GM10266 (cell line): ENCODE measurements at regions not wholly inside any gene's neighbourhood (a gene's known extent, or its start where the extent isn't known, plus 50 kb on each side); places are given as distances from the start of the nearest gene placed in this dataset.
"Not testable (repeated sequence)": the region's sequence is repeated elsewhere in the genome, so short reads cannot be mapped to it uniquely, and the experiment has no call there.

Source experiments
- DNase-seq: peaks from one replicate; pipeline ENCODE4 v3.0.0; 2012; ENCODE audit errors: extremely low spot score
- CTCF ChIP-seq: IDR thresholded peaks from 2 replicates; pipeline ENCODE4 v1.5.1; 2012; ENCODE audit warnings: mild to moderate bottlenecking, low read depth; ENCODE audit not compliant: control insufficient read depth, insufficient read depth; ENCODE audit errors: missing control alignments

GRCh38 chr21:17195351-17195750 is 317.5 kb upstream of the CXADR start:
- DNase-seq = no peak
- no peak for TF ChIP-seq CTCF

- no peak for DNase-seq
- TF ChIP-seq CTCF = no peak
Observed at GRCh38 chr21:17195976-17196375, 316.9 kb upstream of the CXADR start.

- no peak for TF ChIP-seq CTCF
- no peak for DNase-seq
Observed at GRCh38 chr21:17196623-17197022, 316.2 kb upstream of the CXADR start.

- no peak for DNase-seq
- TF ChIP-seq CTCF = no peak
Observed at GRCh38 chr21:17197996-17198395, 314.8 kb upstream of the CXADR start.

- no peak for TF ChIP-seq CTCF
- no peak for DNase-seq
Observed at GRCh38 chr21:17200250-17200649, 312.6 kb upstream of the CXADR start.

GRCh38 chr21:17201741-17202260 is 311.0 kb upstream of the CXADR start:
- TF ChIP-seq CTCF = no peak
- DNase-seq = no peak

GRCh38 chr21:17214801-17215200 is 298.0 kb upstream of the CXADR start:
- no peak for DNase-seq
- no peak for TF ChIP-seq CTCF

- DNase-seq = not testable (repeated sequence)
Observed at GRCh38 chr21:17219050-17219449, 293.8 kb upstream of the CXADR start.
